SH-SY5Y (cell line): ENCODE measurements at regions not wholly inside any gene's neighbourhood (a gene's known extent, or its start where the extent isn't known, plus 50 kb on each side); places are given as distances from the start of the nearest gene placed in this dataset.

Source experiments
- GATA2 ChIP-seq: IDR thresholded peaks from 2 replicates; pipeline ENCODE4 v1.6.1; 2011; ENCODE audit warnings: mild to moderate bottlenecking, low read depth, low read length
- GATA3 ChIP-seq: IDR thresholded peaks from 2 replicates; pipeline ENCODE4 v1.6.1; 2011; ENCODE audit warnings: low read depth, mild to moderate bottlenecking, low read length, moderate library complexity

DNA sequence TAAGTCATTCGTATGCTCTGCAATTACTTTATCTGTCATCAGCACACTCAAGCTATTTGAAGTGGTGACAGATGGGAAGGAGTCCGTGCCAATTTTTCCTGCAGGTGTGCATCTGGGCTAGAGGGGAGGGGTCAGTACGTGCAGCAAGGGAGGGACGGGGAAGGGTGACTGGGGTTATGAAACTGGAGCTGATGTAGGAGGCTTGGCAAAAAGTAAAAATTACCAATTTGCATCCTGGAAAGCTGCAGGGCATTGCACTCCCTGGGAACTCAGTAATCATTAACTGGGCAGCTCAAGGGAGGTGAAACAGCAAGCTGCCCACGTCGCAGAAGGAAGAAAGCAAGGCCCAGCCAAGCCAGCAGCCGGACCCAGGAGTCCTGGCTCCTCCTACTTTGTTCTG is 87.1 kb upstream of the TMEM45B start:
- TF ChIP-seq GATA2: no peak
- TF ChIP-seq GATA3: no peak
